Muscle of leg (tissue), 3 donors: ENCODE measurements at regions not wholly inside any gene's neighbourhood (a gene's known extent, or its start where the extent isn't known, plus 50 kb on each side); places are given as distances from the start of the nearest gene placed in this dataset.

Experiments
- DNase-seq: peaks from one replicate; pipeline ENCODE4 v3.0.0; 2013
- H3K27ac ChIP-seq: one replicate; pipeline ENCODE4 v1.5.1; 2013; ENCODE audit warnings: mild to moderate bottlenecking, low read length, control low read depth
- H3K27me3 ChIP-seq: one replicate; pipeline ENCODE4 v1.6.1; 2013; ENCODE audit warnings: low read length; ENCODE audit not compliant: control insufficient read depth, insufficient read depth
- H3K36me3 ChIP-seq: one replicate; pipeline ENCODE4 v1.6.1; 2013; ENCODE audit warnings: low read length; ENCODE audit not compliant: control insufficient read depth, insufficient read depth
- H3K4me1 ChIP-seq: one replicate; pipeline ENCODE4 v1.6.1; 2013; ENCODE audit warnings: low read length; ENCODE audit not compliant: control insufficient read depth, insufficient read depth
- H3K4me3 ChIP-seq: one replicate; pipeline ENCODE4 v1.5.1; 2013; ENCODE audit warnings: low read length, control low read depth
- H3K9me3 ChIP-seq: replicated peaks from 2 replicates; pipeline ENCODE4 v1.6.1; 2013; ENCODE audit warnings: low read depth, low read length; ENCODE audit not compliant: control insufficient read depth
- WGBS: methylation state at CpG from one replicate; pipeline ENCODE4 v1.1.5; 2013; ENCODE audit warnings: missing lambda C conversion rate; ENCODE audit not compliant: insufficient coverage; 5-methylcytosine and 5-hydroxymethylcytosine counted together

- no peaks in the 10 kb centered on the region for H3K4me1 ChIP-seq
- no peak overlapping the region for H3K27ac ChIP-seq
- no peaks in the 10 kb centered on the region for H3K27me3 ChIP-seq
- H3K36me3 ChIP-seq: no peaks in the 10 kb centered on the region
- no peak for DNase-seq
- H3K4me3 ChIP-seq: no peak overlapping the region
- 79% methylated on average over 7 of the region's 10 CpGs for WGBS
- H3K9me3 ChIP-seq: no peaks in the 10 kb centered on the region
These were observed 1033.2 kb downstream of the TBC1D22A start for GRCh38 chr22:47795477-47796127.

- no peak for DNase-seq
- no peaks in the 10 kb centered on the region for H3K4me1 ChIP-seq
- no peak overlapping the region for H3K27ac ChIP-seq
- H3K36me3 ChIP-seq: no peaks in the 10 kb centered on the region
- H3K27me3 ChIP-seq: no peaks in the 10 kb centered on the region
- no peaks in the 10 kb centered on the region for H3K9me3 ChIP-seq
- H3K4me3 ChIP-seq: no peak overlapping the region
- WGBS: 82% methylated on average over 9 of the region's 10 CpGs
These were observed 1032.4 kb downstream of the TBC1D22A start for GRCh38 chr22:47794851-47795250.

GRCh38 chr22:47793304-47794101 is 1031.1 kb downstream of the TBC1D22A start:
- Histone ChIP-seq H3K36me3 (no peaks in the 10 kb centered on the region), H3K9me3 (no peaks in the 10 kb centered on the region), H3K4me3 (no peak overlapping the region), H3K27ac (no peak overlapping the region), H3K27me3 (no peaks in the 10 kb centered on the region), H3K4me1 (no peaks in the 10 kb centered on the region)
- 79% methylated on average over 19 of the region's 20 CpGs for WGBS
- DNase-seq: no peak

DNA sequence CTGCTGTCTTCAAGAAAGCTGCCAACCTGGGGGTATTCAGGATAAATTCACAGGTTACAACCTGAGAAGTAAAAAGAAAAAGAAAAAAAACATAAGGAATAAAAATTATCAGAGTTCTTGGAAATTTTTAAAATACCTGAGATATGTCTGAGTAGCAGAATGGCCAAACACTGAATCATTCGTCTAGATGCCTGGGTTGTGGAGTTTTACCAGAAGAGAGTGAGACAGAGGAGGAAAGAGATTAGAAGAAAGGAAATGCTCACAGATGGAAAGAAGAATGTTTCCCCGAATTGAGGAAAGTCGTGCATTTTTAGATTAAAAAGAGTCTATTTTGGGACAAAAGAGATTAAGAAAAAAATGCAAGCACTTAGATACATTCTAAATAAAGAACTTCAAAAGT is 1026.7 kb downstream of the TBC1D22A start:
- Histone ChIP-seq H3K4me3 (no peak overlapping the region), H3K27me3 (peaks cover 2% of the 10 kb centered on the region), H3K9me3 (peaks cover 6% of the 10 kb centered on the region), H3K4me1 (no peaks in the 10 kb centered on the region), H3K27ac (no peak overlapping the region), H3K36me3 (no peaks in the 10 kb centered on the region)
- WGBS: 33% methylated on average over 1 of the region's 3 CpGs
- no peak for DNase-seq

DNA sequence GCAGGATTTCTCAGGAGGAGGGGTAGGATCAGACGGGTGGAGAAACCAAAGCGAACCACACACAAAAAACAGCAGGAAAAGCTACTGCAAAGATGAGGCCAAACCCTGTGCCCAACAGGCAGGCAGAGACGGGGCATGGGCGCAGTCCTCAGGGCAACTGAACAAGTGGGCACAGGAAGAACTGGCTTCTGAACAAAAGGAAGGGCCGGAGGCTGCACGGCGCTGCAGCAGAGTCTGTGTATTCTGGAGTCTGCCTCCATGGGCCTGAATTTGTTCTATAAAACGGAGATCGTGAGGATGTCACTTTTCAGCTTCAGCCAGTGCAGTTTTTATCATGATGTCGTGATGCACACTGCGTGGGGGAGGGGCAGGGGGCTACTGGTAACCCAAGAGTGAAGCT is 1026.0 kb downstream of the TBC1D22A start:
- WGBS: 86% methylated on average over 9 of the region's 11 CpGs
- Histone ChIP-seq H3K27ac (no peak overlapping the region), H3K36me3 (no peaks in the 10 kb centered on the region), H3K27me3 (peaks cover 2% of the 10 kb centered on the region), H3K4me1 (no peaks in the 10 kb centered on the region), H3K4me3 (no peak overlapping the region), H3K9me3 (peaks cover 6% of the 10 kb centered on the region)
- DNase-seq: no peak

- peaks cover 2% of the 10 kb centered on the region for H3K27me3 ChIP-seq
- no peak overlapping the region for H3K4me3 ChIP-seq
- no peak overlapping the region for H3K27ac ChIP-seq
- H3K36me3 ChIP-seq: no peaks in the 10 kb centered on the region
- no peak for DNase-seq
- H3K4me1 ChIP-seq: no peaks in the 10 kb centered on the region
- peaks cover 6% of the 10 kb centered on the region for H3K9me3 ChIP-seq
- 68% methylated on average over 10 of the region's 10 CpGs for WGBS
These were observed 1025.2 kb downstream of the TBC1D22A start for GRCh38 chr22:47787501-47788227.

- no peak overlapping the region for H3K4me3 ChIP-seq
- peaks cover 8% of the 10 kb centered on the region for H3K27me3 ChIP-seq
- WGBS: 55% methylated on average over 5 of the region's 12 CpGs
- no peak for DNase-seq
- H3K9me3 ChIP-seq: peaks cover 6% of the 10 kb centered on the region
- no peaks in the 10 kb centered on the region for H3K36me3 ChIP-seq
- no peak overlapping the region for H3K27ac ChIP-seq
- no peaks in the 10 kb centered on the region for H3K4me1 ChIP-seq
These were observed 1024.3 kb downstream of the TBC1D22A start for GRCh38 chr22:47786650-47787290.

DNA sequence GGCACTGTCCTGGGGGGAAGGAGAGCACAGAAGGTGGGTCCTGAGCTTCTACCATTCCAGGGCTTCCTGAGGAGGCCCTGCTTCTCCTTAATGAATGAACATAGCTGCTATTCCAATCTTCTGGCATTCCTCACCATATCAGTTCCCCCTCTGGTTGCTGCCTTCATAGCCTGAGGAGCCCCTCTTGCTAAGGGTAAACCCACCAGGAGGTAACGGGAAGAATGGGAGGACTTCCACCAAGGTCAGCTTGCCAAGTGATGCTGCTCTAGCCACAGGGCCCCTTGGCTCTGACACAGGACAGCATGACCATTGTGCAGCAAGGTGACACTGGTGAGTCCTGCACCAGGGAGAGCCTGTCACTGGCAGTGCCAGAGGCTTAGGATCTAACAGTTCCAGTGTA is 1022.5 kb downstream of the TBC1D22A start:
- Histone ChIP-seq H3K4me1 (no peaks in the 10 kb centered on the region), H3K4me3 (no peak overlapping the region), H3K36me3 (no peaks in the 10 kb centered on the region), H3K9me3 (peaks cover 6% of the 10 kb centered on the region), H3K27me3 (peaks cover 8% of the 10 kb centered on the region), H3K27ac (no peak overlapping the region)
- WGBS: 91% methylated on average over 1 of the region's 1 CpG
- DNase-seq: no peak

GRCh38 chr22:47784367-47784983 is 1022.0 kb downstream of the TBC1D22A start:
- Histone ChIP-seq H3K27me3 (peaks cover 8% of the 10 kb centered on the region), H3K36me3 (no peaks in the 10 kb centered on the region), H3K4me1 (no peaks in the 10 kb centered on the region), H3K27ac (no peak overlapping the region), H3K9me3 (peaks cover 6% of the 10 kb centered on the region), H3K4me3 (no peak overlapping the region)
- WGBS: 73% methylated on average over 2 of the region's 4 CpGs
- no peak for DNase-seq
